ENCODE measurements at regions not wholly inside any gene's neighbourhood (a gene's known extent, or its start where the extent isn't known, plus 50 kb on each side); places are given as distances from the start of the nearest gene placed in this dataset.
"Not testable (repeated sequence)": the region's sequence is repeated elsewhere in the genome, so short reads cannot be mapped to it uniquely, and the experiment has no call there.

- H3K27ac Mint-ChIP-seq, H3K36me3 Mint-ChIP-seq, H3K4me1 Mint-ChIP-seq, H3K9me3 Mint-ChIP-seq, H3K4me3 Mint-ChIP-seq: not testable (repeated sequence)
- H3K27me3 Mint-ChIP-seq: peaks cover 14% of the 10 kb centered on the region
These were observed 56.2 kb upstream of the CCZ1B start for GRCh38 chr7:6882321-6882721.

- peaks cover 14% of the 10 kb centered on the region for H3K27me3 Mint-ChIP-seq
- not testable (repeated sequence) for H3K4me1 Mint-ChIP-seq, H3K9me3 Mint-ChIP-seq, H3K4me3 Mint-ChIP-seq, H3K27ac Mint-ChIP-seq, H3K36me3 Mint-ChIP-seq
These were observed 57.7 kb upstream of the CCZ1B start for GRCh38 chr7:6883756-6884155.

- no peaks in the 10 kb centered on the region for H3K4me1 Mint-ChIP-seq
- H3K9me3 Mint-ChIP-seq: no peaks in the 10 kb centered on the region
- no peaks in the 10 kb centered on the region for H3K36me3 Mint-ChIP-seq
- no peak overlapping the region for H3K27ac Mint-ChIP-seq
- H3K27me3 Mint-ChIP-seq: peaks cover 6% of the 10 kb centered on the region
- no peak overlapping the region for H3K4me3 Mint-ChIP-seq
These were observed 60.1 kb upstream of the CCZ1B start for GRCh38 chr7:6886198-6886597.

- not testable (repeated sequence) for H3K27ac Mint-ChIP-seq, H3K36me3 Mint-ChIP-seq, H3K9me3 Mint-ChIP-seq, H3K4me3 Mint-ChIP-seq, H3K27me3 Mint-ChIP-seq, H3K4me1 Mint-ChIP-seq
These were observed 62.4 kb upstream of the CCZ1B start for GRCh38 chr7:6888267-6889045.

GRCh38 chr7:6889252-6889812 lies 63.3 kb upstream of the CCZ1B start:
- Mint-ChIP-seq H3K36me3 (no peaks in the 10 kb centered on the region), H3K4me3 (no peak overlapping the region), H3K4me1 (no peaks in the 10 kb centered on the region), H3K27me3 (no peaks in the 10 kb centered on the region), H3K9me3 (no peaks in the 10 kb centered on the region), H3K27ac (no peak overlapping the region)

GRCh38 chr7:6902097-6902518 lies 76.0 kb upstream of the CCZ1B start:
- H3K4me1 Mint-ChIP-seq, H3K27ac Mint-ChIP-seq, H3K27me3 Mint-ChIP-seq, H3K9me3 Mint-ChIP-seq, H3K36me3 Mint-ChIP-seq, H3K4me3 Mint-ChIP-seq: not testable (repeated sequence)

- H3K4me1 Mint-ChIP-seq, H3K27ac Mint-ChIP-seq, H3K36me3 Mint-ChIP-seq, H3K4me3 Mint-ChIP-seq, H3K27me3 Mint-ChIP-seq, H3K9me3 Mint-ChIP-seq: not testable (repeated sequence)
These were observed 77.2 kb upstream of the CCZ1B start for GRCh38 chr7:6903289-6903688.

- H3K27ac Mint-ChIP-seq, H3K27me3 Mint-ChIP-seq, H3K36me3 Mint-ChIP-seq, H3K4me3 Mint-ChIP-seq, H3K4me1 Mint-ChIP-seq, H3K9me3 Mint-ChIP-seq: not testable (repeated sequence)
These were observed 77.7 kb upstream of the CCZ1B start for GRCh38 chr7:6903792-6904191.

- no peak overlapping the region for H3K27ac Mint-ChIP-seq
- H3K4me3 Mint-ChIP-seq: no peak overlapping the region
- H3K36me3 Mint-ChIP-seq: no peaks in the 10 kb centered on the region
- no peaks in the 10 kb centered on the region for H3K4me1 Mint-ChIP-seq
- H3K9me3 Mint-ChIP-seq: no peaks in the 10 kb centered on the region
- H3K27me3 Mint-ChIP-seq: no peaks in the 10 kb centered on the region
These were observed 91.2 kb upstream of the CCZ1B start for GRCh38 chr7:6917258-6917657.

GRCh38 chr7:6919169-6919568 lies 93.1 kb upstream of the CCZ1B start:
- not testable (repeated sequence) for H3K9me3 Mint-ChIP-seq, H3K27me3 Mint-ChIP-seq, H3K4me3 Mint-ChIP-seq, H3K36me3 Mint-ChIP-seq, H3K4me1 Mint-ChIP-seq, H3K27ac Mint-ChIP-seq

GRCh38 chr7:6924523-6924922 lies 98.4 kb upstream of the CCZ1B start:
- not testable (repeated sequence) for H3K36me3 Mint-ChIP-seq, H3K9me3 Mint-ChIP-seq, H3K27ac Mint-ChIP-seq, H3K4me1 Mint-ChIP-seq, H3K27me3 Mint-ChIP-seq, H3K4me3 Mint-ChIP-seq

- not testable (repeated sequence) for H3K36me3 Mint-ChIP-seq, H3K4me3 Mint-ChIP-seq, H3K27me3 Mint-ChIP-seq, H3K27ac Mint-ChIP-seq, H3K4me1 Mint-ChIP-seq, H3K9me3 Mint-ChIP-seq
These were observed 100.4 kb upstream of the CCZ1B start for GRCh38 chr7:6926193-6927174.

GRCh38 chr7:6927643-6928042 lies 101.6 kb upstream of the CCZ1B start:
- not testable (repeated sequence) for H3K27ac Mint-ChIP-seq, H3K36me3 Mint-ChIP-seq, H3K9me3 Mint-ChIP-seq, H3K4me1 Mint-ChIP-seq, H3K27me3 Mint-ChIP-seq, H3K4me3 Mint-ChIP-seq

GRCh38 chr7:6929588-6929987 lies 103.5 kb upstream of the CCZ1B start:
- not testable (repeated sequence) for H3K4me3 Mint-ChIP-seq, H3K4me1 Mint-ChIP-seq, H3K27me3 Mint-ChIP-seq, H3K36me3 Mint-ChIP-seq, H3K9me3 Mint-ChIP-seq, H3K27ac Mint-ChIP-seq

GRCh38 chr7:6930081-6930635 lies 104.1 kb upstream of the CCZ1B start:
- H3K4me3 Mint-ChIP-seq, H3K4me1 Mint-ChIP-seq, H3K9me3 Mint-ChIP-seq, H3K27me3 Mint-ChIP-seq, H3K36me3 Mint-ChIP-seq, H3K27ac Mint-ChIP-seq: not testable (repeated sequence)

GRCh38 chr7:6930787-6931186 lies 104.7 kb upstream of the CCZ1B start:
- not testable (repeated sequence) for H3K4me1 Mint-ChIP-seq, H3K36me3 Mint-ChIP-seq

More at GRCh38 chr7:6930787-6931186, 104.7 kb upstream of the CCZ1B start:
- not testable (repeated sequence) for H3K27me3 Mint-ChIP-seq, H3K27ac Mint-ChIP-seq, H3K9me3 Mint-ChIP-seq, H3K4me3 Mint-ChIP-seq

Measured in activated naive CD4-positive, alpha-beta T cell treated with anti-CD3 and anti-CD28 coated beads, Interleukin-2, amount 50 U/mL, for 24 hours (primary cell).